Neural cell (in vitro differentiated cells): ENCODE measurements at regions not wholly inside any gene's neighbourhood (a gene's known extent, or its start where the extent isn't known, plus 50 kb on each side); places are given as distances from the start of the nearest gene placed in this dataset.

Experiments used
- CTCF ChIP-seq: fragments of 450-650 bp; IDR thresholded peaks from 2 replicates; pipeline ENCODE4 v1.5.1; 2014; ENCODE audit warnings: antibody characterized with exemption, mild to moderate bottlenecking, moderate library complexity; ENCODE audit not compliant: poor library complexity, severe bottlenecking
- EP300 ChIP-seq: fragments of 450-650 bp; conservative IDR thresholded peaks from 2 replicates; pipeline ENCODE4 v1.6.1; 2014; ENCODE audit warnings: antibody characterized with exemption, mild to moderate bottlenecking, moderate library complexity; ENCODE audit not compliant: poor library complexity, severe bottlenecking
- EZH2 ChIP-seq: fragments of 200-600, 300-800 bp; shearing (Covaris generic), sonication (generic); IDR thresholded peaks from 2 replicates; pipeline ENCODE4 v1.6.1; 2014; ENCODE audit warnings: antibody characterized with exemption, low read length, borderline replicate concordance, mild to moderate bottlenecking; ENCODE audit not compliant: insufficient read depth, poor library complexity, severe bottlenecking
- MXI1 ChIP-seq: fragments of 450-650 bp; conservative IDR thresholded peaks from 2 replicates; pipeline ENCODE4 v1.6.1; 2014; ENCODE audit warnings: antibody characterized with exemption, mild to moderate bottlenecking; ENCODE audit not compliant: poor library complexity, severe bottlenecking
- POLR2AphosphoS5 ChIP-seq: IDR thresholded peaks from 2 replicates; pipeline ENCODE4 v1.6.1; 2012
- RAD21 ChIP-seq: fragments of 450-650 bp; conservative IDR thresholded peaks from 2 replicates; pipeline ENCODE4 v1.6.1; 2014; ENCODE audit warnings: antibody characterized with exemption, mild to moderate bottlenecking, moderate library complexity
- TAF1 ChIP-seq: IDR thresholded peaks from 2 replicates; pipeline ENCODE4 v1.6.1; 2012; ENCODE audit warnings: low read depth

GRCh38 chr9:73059247-73059646 is 92.4 kb upstream of the ANXA1 start:
- TF ChIP-seq CTCF (no peak), EP300 (no peak), TAF1 (no peak), POLR2AphosphoS5 (peak; percentile 57), RAD21 (no peak), MXI1 (no peak), EZH2 (no peak)
